Spleen (tissue), 7 donors: ENCODE measurements at regions not wholly inside any gene's neighbourhood (a gene's known extent, or its start where the extent isn't known, plus 50 kb on each side); places are given as distances from the start of the nearest gene placed in this dataset.

ENCODE experiments used
- POLR2A ChIP-seq, 3 donors: fragments of 450-650 bp; IDR thresholded peaks; one replicate each; pipeline ENCODE4 v1.5.1; 2017; ENCODE audit warnings: antibody characterized with exemption in 3 of 3, mild to moderate bottlenecking in 1 of 3
- TF ChIP-seq, protein P1 (sequence below), 11 experiments: fragments of 200-600 bp in 7 of 11; fragments of 450-650 bp in 4 of 11; sonication (generic) in 4 of 11; IDR thresholded peaks in 8 of 11; conservative IDR thresholded peaks in 3 of 11; 1 replicate in 7 of 11; 2 replicates in 4 of 11; pipeline versions ENCODE4 v1.4.0 to v1.8.0; 2016 to 2021; ENCODE audit warnings: antibody characterized with exemption in 11 of 11, inconsistent platforms in 4 of 11, mild to moderate bottlenecking in 1 of 11
- donor health status: DM: no; HTN: no; CAD: no; lungs with moderate emphysema.
- donor health status: DM: no; HTN: no; CAD: no.
- donor health status: DM: no; HTN: no; CAD: no.

- TF ChIP-seq, protein P1, sequence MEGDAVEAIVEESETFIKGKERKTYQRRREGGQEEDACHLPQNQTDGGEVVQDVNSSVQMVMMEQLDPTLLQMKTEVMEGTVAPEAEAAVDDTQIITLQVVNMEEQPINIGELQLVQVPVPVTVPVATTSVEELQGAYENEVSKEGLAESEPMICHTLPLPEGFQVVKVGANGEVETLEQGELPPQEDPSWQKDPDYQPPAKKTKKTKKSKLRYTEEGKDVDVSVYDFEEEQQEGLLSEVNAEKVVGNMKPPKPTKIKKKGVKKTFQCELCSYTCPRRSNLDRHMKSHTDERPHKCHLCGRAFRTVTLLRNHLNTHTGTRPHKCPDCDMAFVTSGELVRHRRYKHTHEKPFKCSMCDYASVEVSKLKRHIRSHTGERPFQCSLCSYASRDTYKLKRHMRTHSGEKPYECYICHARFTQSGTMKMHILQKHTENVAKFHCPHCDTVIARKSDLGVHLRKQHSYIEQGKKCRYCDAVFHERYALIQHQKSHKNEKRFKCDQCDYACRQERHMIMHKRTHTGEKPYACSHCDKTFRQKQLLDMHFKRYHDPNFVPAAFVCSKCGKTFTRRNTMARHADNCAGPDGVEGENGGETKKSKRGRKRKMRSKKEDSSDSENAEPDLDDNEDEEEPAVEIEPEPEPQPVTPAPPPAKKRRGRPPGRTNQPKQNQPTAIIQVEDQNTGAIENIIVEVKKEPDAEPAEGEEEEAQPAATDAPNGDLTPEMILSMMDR (IDR thresholded peaks at IDR 0.05 in 8 of 11, conservative IDR thresholded peaks at IDR 0.05 in 3 of 11), result no peak
- TF ChIP-seq POLR2A (IDR thresholded peaks at IDR 0.05), result no peak
Measured at GRCh38 chr2:145494441-145494840, 974.5 kb upstream of the ZEB2 start.
